Mammary epithelial cell (primary cell): ENCODE measurements at regions not wholly inside any gene's neighbourhood (a gene's known extent, or its start where the extent isn't known, plus 50 kb on each side); places are given as distances from the start of the nearest gene placed in this dataset.

ENCODE experiments used
- EZH2 ChIP-seq: IDR thresholded peaks from 2 replicates; pipeline ENCODE4 v1.6.1; 2012; ENCODE audit warnings: low read length, inconsistent platforms, borderline replicate concordance
- TF ChIP-seq, protein P1 (sequence below), 2 donors: IDR thresholded peaks in 1 of 2; conservative IDR thresholded peaks in 1 of 2; 2 replicates each; pipeline ENCODE4 v1.5.1; 2011 to 2012; ENCODE audit warnings: inconsistent platforms in 2 of 2, low read length in 2 of 2, mild to moderate bottlenecking in 2 of 2, control low read depth in 1 of 2, low read depth in 1 of 2; ENCODE audit not compliant: insufficient read depth in 1 of 2; ENCODE audit errors: extremely low read depth in 1 of 2

DNA sequence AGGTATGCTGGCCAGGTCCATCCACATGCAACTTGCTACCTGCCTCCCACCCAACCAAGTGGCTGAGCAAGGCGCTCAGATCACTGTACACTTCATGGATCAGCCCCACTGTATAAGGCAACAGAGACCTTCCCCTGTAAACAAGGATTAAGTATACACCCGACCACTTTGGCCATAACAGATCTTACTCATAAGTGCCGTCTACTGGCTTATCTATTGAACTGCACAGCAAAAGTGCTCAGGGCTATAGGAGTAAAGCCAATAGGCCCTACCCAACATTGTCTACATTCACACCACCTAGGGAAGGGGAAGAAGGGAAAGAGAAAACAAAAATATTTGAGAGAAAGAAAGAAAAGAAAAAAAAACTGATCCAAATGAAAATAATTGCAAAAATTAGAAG is 663.9 kb upstream of the LRRTM1 start:
- TF ChIP-seq, protein P1, sequence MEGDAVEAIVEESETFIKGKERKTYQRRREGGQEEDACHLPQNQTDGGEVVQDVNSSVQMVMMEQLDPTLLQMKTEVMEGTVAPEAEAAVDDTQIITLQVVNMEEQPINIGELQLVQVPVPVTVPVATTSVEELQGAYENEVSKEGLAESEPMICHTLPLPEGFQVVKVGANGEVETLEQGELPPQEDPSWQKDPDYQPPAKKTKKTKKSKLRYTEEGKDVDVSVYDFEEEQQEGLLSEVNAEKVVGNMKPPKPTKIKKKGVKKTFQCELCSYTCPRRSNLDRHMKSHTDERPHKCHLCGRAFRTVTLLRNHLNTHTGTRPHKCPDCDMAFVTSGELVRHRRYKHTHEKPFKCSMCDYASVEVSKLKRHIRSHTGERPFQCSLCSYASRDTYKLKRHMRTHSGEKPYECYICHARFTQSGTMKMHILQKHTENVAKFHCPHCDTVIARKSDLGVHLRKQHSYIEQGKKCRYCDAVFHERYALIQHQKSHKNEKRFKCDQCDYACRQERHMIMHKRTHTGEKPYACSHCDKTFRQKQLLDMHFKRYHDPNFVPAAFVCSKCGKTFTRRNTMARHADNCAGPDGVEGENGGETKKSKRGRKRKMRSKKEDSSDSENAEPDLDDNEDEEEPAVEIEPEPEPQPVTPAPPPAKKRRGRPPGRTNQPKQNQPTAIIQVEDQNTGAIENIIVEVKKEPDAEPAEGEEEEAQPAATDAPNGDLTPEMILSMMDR (conservative IDR thresholded peaks at IDR 0.05 in 1 of 2, IDR thresholded peaks at IDR 0.05 in 1 of 2; ENCODE audit: extremely low read depth in 1 of 2, insufficient read depth in 1 of 2, low read depth in 1 of 2, low read length in 2 of 2) = no peak
- no peak for TF ChIP-seq EZH2
